Endothelial cell of umbilical vein (primary cell): ENCODE measurements at regions not wholly inside any gene's neighbourhood (a gene's known extent, or its start where the extent isn't known, plus 50 kb on each side); places are given as distances from the start of the nearest gene placed in this dataset.

Source experiments
- BruUV-seq: library from RNA; stranded (reverse); fragments of 400-500 nt; replicated peaks from 2 replicates; lab custom pipeline; 2021; lab: Mats Ljungman, UMichigan
- CTCF ChIA-PET: fragments of 300-600, 350-600 bp; sonication (Branson Sonifier 250); formaldehyde crosslinking; loops from one replicate; lab custom pipeline; 2021; ENCODE audit warnings: antibody characterized with exemption, inconsistent platforms; lab: Charles Lee
- POLR2A ChIA-PET: fragments of 300-600, 350-600 bp; sonication (Branson Sonifier 250); formaldehyde crosslinking; loops from one replicate; lab custom pipeline; 2021; ENCODE audit warnings: antibody characterized with exemption, inconsistent platforms; lab: Charles Lee
- DNase-seq: peaks from one replicate; pipeline ENCODE4 v3.0.0-alpha.2; 2011; ENCODE audit warnings: low read depth, low spot score
- FAIRE-seq: peaks from 2 replicates; lab custom pipeline; 2011; peaks lifted over from hg19 to GRCh38; lab: Jason Lieb, UNC
- H2AFZ ChIP-seq: 2 replicates; pipeline ENCODE4 v1.6.0; 2012; ENCODE audit warnings: low read depth, low read length, control low read depth, inconsistent platforms
- H3K27ac ChIP-seq: 2 replicates; pipeline ENCODE4 v1.5.1; 2011; ENCODE audit warnings: low read depth, mild to moderate bottlenecking, control low read depth, low read length, moderate library complexity; ENCODE audit not compliant: insufficient read depth
- H3K27me3 ChIP-seq, 2 experiments: 2 replicates each; pipeline versions ENCODE4 v1.6.0 to v1.6.1; 2011; ENCODE audit warnings: low read length in 2 of 2, mixed read lengths in 1 of 2; ENCODE audit not compliant: control insufficient read depth in 2 of 2, insufficient read depth in 2 of 2
- H3K36me3 ChIP-seq, 2 experiments: 2 replicates in 1 of 2; 3 replicates in 1 of 2; pipeline ENCODE4 v1.5.1; 2011; ENCODE audit warnings: low read length in 2 of 2, mild to moderate bottlenecking in 1 of 2, moderate library complexity in 1 of 2; ENCODE audit not compliant: control insufficient read depth in 2 of 2, insufficient read depth in 2 of 2; ENCODE audit errors: extremely low read depth in 1 of 2
- H3K4me1 ChIP-seq: 3 replicates; pipeline ENCODE4 v1.5.1; 2011; ENCODE audit warnings: mild to moderate bottlenecking, low read length; ENCODE audit not compliant: control insufficient read depth, insufficient read depth; ENCODE audit errors: extremely low read depth
- H3K4me2 ChIP-seq: 2 replicates; pipeline ENCODE4 v1.6.1; 2011; ENCODE audit warnings: low read length, control low read depth, mixed read lengths; ENCODE audit not compliant: insufficient read depth
- H3K4me3 ChIP-seq, 3 experiments: fragments of 200-600 bp in 1 of 3; sonication (generic), shearing (Covaris generic) in 1 of 3; replicated peaks in 1 of 3; 2 replicates each; pipeline ENCODE4 v1.5.1; 2011 to 2016; ENCODE audit warnings: control low read depth in 3 of 3, low read length in 3 of 3, mild to moderate bottlenecking in 2 of 3, inconsistent platforms in 1 of 3, low read depth in 1 of 3, moderate library complexity in 1 of 3; ENCODE audit not compliant: insufficient read depth in 1 of 3
- H3K79me2 ChIP-seq: 2 replicates; pipeline ENCODE4 v1.6.0; 2012; ENCODE audit warnings: low read length, inconsistent platforms; ENCODE audit not compliant: control insufficient read depth, insufficient read depth
- H3K9ac ChIP-seq: replicated peaks from 2 replicates; pipeline ENCODE3; 2011; ENCODE audit warnings: low read length, control low read depth; ENCODE audit not compliant: insufficient read depth; ENCODE audit errors: extremely low read depth
- H3K9me1 ChIP-seq: replicated peaks from 3 replicates; pipeline ENCODE4 v1.6.0; 2011; ENCODE audit warnings: mild to moderate bottlenecking, low read length; ENCODE audit not compliant: control insufficient read depth, insufficient read depth; ENCODE audit errors: extremely low read depth
- H3K9me3 ChIP-seq: replicated peaks from 2 replicates; pipeline ENCODE4 v1.5.1; 2012; ENCODE audit warnings: low read length, inconsistent platforms; ENCODE audit not compliant: control insufficient read depth, insufficient read depth
- H4K20me1 ChIP-seq: replicated peaks from 2 replicates; pipeline ENCODE3; 2011; ENCODE audit warnings: mild to moderate bottlenecking, low read length; ENCODE audit not compliant: control insufficient read depth, insufficient read depth; ENCODE audit errors: extremely low read depth
- CTCF ChIP-seq, 2 donors: IDR thresholded peaks; 1 replicate in 1 of 2; 2 replicates in 1 of 2; pipeline ENCODE4 v1.5.1; 2011; ENCODE audit warnings: low read length in 2 of 2, mild to moderate bottlenecking in 2 of 2, moderate library complexity in 2 of 2, control low read depth in 1 of 2, inconsistent platforms in 1 of 2, low read depth in 1 of 2; ENCODE audit not compliant: insufficient read depth in 1 of 2; ENCODE audit errors: extremely low read depth in 1 of 2
- EZH2 ChIP-seq: IDR thresholded peaks from 2 replicates; pipeline ENCODE4 v1.6.1; 2012; ENCODE audit warnings: borderline replicate concordance, low read depth, mild to moderate bottlenecking, moderate library complexity, low read length, inconsistent platforms; ENCODE audit not compliant: severe bottlenecking
- FOS ChIP-seq: IDR thresholded peaks from 2 replicates; pipeline ENCODE4 v1.6.1; 2011; ENCODE audit warnings: mild to moderate bottlenecking, low read length, moderate library complexity, borderline replicate concordance; ENCODE audit not compliant: insufficient read depth
- GATA2 ChIP-seq: IDR thresholded peaks from 2 replicates; pipeline ENCODE4 v1.7.0; 2011; ENCODE audit warnings: low read depth, mild to moderate bottlenecking, moderate library complexity, mixed read lengths, low read length; ENCODE audit not compliant: insufficient read length, insufficient read depth
- JUN ChIP-seq: IDR thresholded peaks from 2 replicates; pipeline ENCODE4 v1.6.1; 2011; ENCODE audit warnings: borderline replicate concordance, low read depth; ENCODE audit not compliant: insufficient read length, insufficient read depth
- MAX ChIP-seq: IDR thresholded peaks from 2 replicates; pipeline ENCODE4 v1.6.1; 2011; ENCODE audit not compliant: insufficient read depth, insufficient read length
- MYC ChIP-seq: IDR thresholded peaks from one replicate; pipeline ENCODE4 v1.6.1; 2011; ENCODE audit warnings: mild to moderate bottlenecking, low read depth, low read length
- POLR2A ChIP-seq: IDR thresholded peaks from 2 replicates; pipeline ENCODE4 v1.6.1; 2012; ENCODE audit warnings: low read depth, mild to moderate bottlenecking, control low read depth, low read length
- POLR2AphosphoS5 ChIP-seq: IDR thresholded peaks from 2 replicates; pipeline ENCODE4 v1.6.1; 2012; ENCODE audit warnings: low read depth, mild to moderate bottlenecking, control low read depth, low read length, moderate library complexity; ENCODE audit not compliant: insufficient read depth
- dilution Hi-C: fragments of 300-500 bp; cut with MboI; formaldehyde crosslinking; loops from one replicate; pipeline ENCODE4 v1.15.0; 2019; ENCODE audit warnings: low sequenced_read_pairs; ENCODE audit not compliant: extremely low pct_ligation_motif_present
- intact Hi-C: fragments of 100-400 bp; cut with micrococcal nuclease; formaldehyde crosslinking; loops from one replicate; pipeline ENCODE4 v1.10.0; 2022

DNA sequence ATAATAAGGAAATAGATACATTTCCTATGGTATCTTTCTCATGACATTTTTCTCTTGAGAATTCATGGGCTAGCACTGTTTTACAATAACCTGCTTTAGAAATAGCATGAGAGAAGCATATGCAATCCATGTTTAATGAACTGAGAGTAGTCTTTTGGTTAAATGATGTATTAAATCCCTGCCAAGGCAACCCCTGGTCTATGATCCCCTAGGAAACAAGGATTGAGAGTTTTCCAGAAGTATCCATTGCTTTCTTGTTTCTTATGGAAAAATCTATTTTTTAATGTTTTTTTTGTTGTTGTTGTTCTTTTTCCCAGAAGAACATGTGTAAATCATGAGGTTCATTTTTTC, 390.5 kb upstream of the HSF2 start:
- CTCF ChIA-PET: interaction anchor here (1.0 kb wide), 1 partner anchor 11 kb away, joined by 3 read pairs; no protein-coding TSS in a partner anchor
- no peaks in the 10 kb centered on the region for H3K79me2 ChIP-seq
- TF ChIP-seq MYC: no peak
- TF ChIP-seq GATA2: no peak
- TF ChIP-seq CTCF (IDR thresholded peaks at IDR 0.05; ENCODE audit: extremely low read depth in 1 of 2, insufficient read depth in 1 of 2, low read depth in 1 of 2, low read length in 2 of 2): no peak
- no peak for TF ChIP-seq FOS
- no peak for TF ChIP-seq POLR2AphosphoS5
- TF ChIP-seq MAX: no peak
- TF ChIP-seq EZH2: no peak
- no peak for TF ChIP-seq POLR2A
- no peak for TF ChIP-seq JUN
- no peaks in the 10 kb centered on the region for H3K36me3 ChIP-seq
- dilution Hi-C loops: no loop called here
- DNase-seq: no peak
- no peaks in the 10 kb centered on the region for H3K4me1 ChIP-seq
- POLR2A ChIA-PET: no interaction called here
- no peaks in the 10 kb centered on the region for H3K27me3 ChIP-seq
- no peaks in the 10 kb centered on the region for H3K9me3 ChIP-seq
- H3K27ac ChIP-seq: no peak overlapping the region
- no peaks in the 10 kb centered on the region for H4K20me1 ChIP-seq
- no peak overlapping the region for H3K4me3 ChIP-seq
- no peaks in the 10 kb centered on the region for H3K9me1 ChIP-seq
- no peak for FAIRE-seq
- H3K9ac ChIP-seq: no peak overlapping the region
- intact Hi-C loops: no loop called here
- no peak overlapping the region for H2AFZ ChIP-seq
- H3K4me2 ChIP-seq: no peak overlapping the region
- no TSS peak for BruUV-seq
